22Rv1 (cell line): ENCODE measurements at regions not wholly inside any gene's neighbourhood (a gene's known extent, or its start where the extent isn't known, plus 50 kb on each side); places are given as distances from the start of the nearest gene placed in this dataset.

Experiments
- H3K27ac ChIP-seq: fragments of 450-650 bp; 2 replicates; pipeline ENCODE4 v1.5.1; 2017
- ZFX ChIP-seq: fragments of 450-650 bp; IDR thresholded peaks from 2 replicates; pipeline ENCODE4 v1.6.1; 2017; ENCODE audit warnings: antibody characterized with exemption, borderline replicate concordance
- TF ChIP-seq, protein P1 (sequence below): fragments of 450-650 bp; IDR thresholded peaks from 2 replicates; pipeline ENCODE4 v1.5.1; 2017; ENCODE audit warnings: mild to moderate bottlenecking

DNA sequence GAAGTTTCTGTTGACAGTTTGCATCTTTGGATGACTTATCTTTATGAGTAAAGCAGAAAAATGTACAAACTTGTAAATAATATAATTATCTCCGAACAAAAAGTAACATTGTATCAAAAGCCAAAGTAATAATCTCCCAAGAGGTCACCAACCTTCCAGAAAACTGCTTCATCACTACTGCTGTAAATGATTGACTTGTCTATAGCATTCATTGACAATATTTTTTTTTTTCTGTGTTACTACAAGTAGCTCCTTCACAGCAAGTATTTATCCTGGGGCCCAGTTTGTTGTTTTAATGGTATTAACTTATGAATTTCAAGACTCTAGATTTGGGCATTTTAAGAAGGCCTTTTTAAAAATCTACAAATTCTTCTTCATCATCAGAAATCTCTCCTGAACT lies 242.4 kb downstream of the KLF12 start:
- no peak for TF ChIP-seq ZFX
- TF ChIP-seq, protein P1, sequence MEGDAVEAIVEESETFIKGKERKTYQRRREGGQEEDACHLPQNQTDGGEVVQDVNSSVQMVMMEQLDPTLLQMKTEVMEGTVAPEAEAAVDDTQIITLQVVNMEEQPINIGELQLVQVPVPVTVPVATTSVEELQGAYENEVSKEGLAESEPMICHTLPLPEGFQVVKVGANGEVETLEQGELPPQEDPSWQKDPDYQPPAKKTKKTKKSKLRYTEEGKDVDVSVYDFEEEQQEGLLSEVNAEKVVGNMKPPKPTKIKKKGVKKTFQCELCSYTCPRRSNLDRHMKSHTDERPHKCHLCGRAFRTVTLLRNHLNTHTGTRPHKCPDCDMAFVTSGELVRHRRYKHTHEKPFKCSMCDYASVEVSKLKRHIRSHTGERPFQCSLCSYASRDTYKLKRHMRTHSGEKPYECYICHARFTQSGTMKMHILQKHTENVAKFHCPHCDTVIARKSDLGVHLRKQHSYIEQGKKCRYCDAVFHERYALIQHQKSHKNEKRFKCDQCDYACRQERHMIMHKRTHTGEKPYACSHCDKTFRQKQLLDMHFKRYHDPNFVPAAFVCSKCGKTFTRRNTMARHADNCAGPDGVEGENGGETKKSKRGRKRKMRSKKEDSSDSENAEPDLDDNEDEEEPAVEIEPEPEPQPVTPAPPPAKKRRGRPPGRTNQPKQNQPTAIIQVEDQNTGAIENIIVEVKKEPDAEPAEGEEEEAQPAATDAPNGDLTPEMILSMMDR, result no peak

DNA sequence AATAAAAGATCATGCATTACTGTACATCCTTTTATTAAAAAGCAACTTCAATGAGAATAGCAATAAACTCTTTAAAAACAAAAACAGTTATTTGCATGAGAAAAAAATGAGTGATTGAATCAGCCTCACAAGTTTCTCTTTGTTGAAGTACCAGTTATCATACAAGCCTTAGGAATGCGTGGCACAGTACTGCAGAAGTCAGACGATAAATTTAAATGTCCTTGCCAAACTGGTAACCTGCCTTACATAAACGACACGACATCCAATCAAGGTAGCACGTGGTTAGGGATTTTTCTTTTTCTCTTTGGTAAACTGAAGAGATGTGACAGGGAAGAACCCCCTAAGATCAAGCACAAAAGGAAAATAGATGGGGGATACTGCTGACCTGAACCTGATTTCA lies 251.0 kb downstream of the KLF12 start:
- no peak overlapping the region for H3K27ac ChIP-seq

More for the DNA sequence above, 242.4 kb downstream of the KLF12 start:
- H3K27ac ChIP-seq, result no peak overlapping the region

DNA sequence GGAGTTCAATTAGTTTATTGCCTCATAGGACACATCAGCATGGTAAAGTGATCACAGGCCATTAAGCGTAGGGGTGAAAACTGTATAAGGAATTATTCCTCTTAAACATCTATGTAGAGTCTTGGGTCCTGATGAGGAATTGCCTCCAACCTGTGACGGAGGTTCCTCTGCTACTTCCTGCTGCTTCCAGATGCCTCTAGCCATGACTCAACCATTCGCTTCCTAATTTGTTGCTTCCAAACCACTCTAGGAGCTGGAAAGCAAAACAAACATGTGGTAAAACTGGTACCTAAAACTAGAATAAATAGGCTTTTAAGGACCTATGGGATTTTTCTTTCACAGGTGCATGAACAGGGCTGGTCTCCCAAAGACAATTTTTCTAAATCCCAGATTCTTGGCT lies 253.8 kb downstream of the KLF12 start:
- no peak for TF ChIP-seq ZFX
- TF ChIP-seq, protein P1, result no peak
- no peak overlapping the region for H3K27ac ChIP-seq

More for the DNA sequence above, 251.0 kb downstream of the KLF12 start:
- no peak for TF ChIP-seq ZFX
- TF ChIP-seq, protein P1, result no peak

DNA sequence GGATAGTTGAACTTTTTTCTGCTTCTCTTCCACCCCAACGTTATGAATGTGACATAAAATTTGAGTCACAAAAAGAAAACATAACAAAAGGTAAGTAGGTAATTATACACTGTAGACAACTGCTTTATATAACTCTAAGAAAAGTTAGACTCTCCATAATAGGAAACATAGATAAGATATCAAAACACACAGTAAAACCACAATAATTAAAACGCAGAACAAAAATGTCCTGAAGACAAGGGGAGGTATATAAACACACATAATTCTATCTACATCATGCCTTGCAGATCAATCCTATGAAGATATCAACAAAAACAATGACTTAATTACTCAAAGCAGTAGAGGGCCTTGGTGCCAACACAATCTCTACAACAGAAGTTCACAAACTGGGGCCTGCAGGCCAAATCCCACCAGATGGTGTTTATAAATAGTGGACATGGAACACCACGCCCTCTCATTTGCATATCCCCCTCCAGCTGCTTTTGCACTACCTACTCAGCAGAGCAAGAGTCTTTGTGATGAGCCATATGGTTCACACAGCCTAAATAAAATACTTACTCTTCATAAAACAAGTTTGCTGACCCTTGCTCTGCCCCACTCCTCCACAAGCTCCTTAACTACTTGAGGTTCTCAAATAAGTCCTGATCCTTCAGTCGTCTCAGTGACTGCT lies 254.7 kb downstream of the KLF12 start:
- H3K27ac ChIP-seq, result no peak overlapping the region
- TF ChIP-seq, protein P1, result no peak
- no peak for TF ChIP-seq ZFX

DNA sequence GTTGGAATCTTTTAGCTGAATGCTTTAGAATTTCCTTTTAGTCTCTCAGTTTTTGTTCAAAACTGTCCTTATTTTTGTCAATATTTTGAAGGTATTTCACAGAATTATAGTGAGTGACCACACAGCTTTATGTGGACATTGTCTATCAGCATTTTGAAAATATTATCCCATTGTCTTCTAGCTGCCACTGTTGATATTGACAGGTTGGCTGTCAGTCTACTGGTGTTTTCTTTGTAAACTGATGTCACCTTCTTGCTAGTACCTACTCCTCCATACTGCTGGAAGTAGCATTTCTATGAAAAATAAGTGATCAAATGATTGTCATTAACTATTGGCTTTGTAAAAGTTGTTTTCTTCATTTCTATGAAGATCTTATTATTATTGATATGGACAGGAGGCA lies 256.8 kb downstream of the KLF12 start:
- TF ChIP-seq, protein P1, result no peak
- no peak for TF ChIP-seq ZFX
- H3K27ac ChIP-seq, result no peak overlapping the region

DNA sequence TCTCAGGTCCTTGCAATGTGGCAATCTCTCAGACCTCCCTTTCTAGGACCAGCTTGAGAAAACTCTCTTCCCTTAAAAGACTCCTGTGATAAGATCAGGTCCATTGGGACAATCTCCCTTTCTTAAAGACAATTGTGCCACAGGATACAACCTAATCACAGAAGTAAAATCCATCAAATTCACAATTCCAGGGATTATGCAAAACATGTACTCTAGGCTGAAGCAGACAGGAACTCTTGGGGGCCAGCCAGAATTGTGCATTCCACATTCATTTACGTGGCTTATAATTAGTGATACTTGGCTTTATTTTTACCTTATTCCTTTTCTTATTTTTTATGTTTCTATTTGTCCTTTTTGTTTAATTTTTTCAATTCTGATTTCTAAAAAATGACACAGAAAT lies 257.9 kb downstream of the KLF12 start:
- no peak overlapping the region for H3K27ac ChIP-seq
- TF ChIP-seq ZFX, result no peak
- TF ChIP-seq, protein P1, result no peak

DNA sequence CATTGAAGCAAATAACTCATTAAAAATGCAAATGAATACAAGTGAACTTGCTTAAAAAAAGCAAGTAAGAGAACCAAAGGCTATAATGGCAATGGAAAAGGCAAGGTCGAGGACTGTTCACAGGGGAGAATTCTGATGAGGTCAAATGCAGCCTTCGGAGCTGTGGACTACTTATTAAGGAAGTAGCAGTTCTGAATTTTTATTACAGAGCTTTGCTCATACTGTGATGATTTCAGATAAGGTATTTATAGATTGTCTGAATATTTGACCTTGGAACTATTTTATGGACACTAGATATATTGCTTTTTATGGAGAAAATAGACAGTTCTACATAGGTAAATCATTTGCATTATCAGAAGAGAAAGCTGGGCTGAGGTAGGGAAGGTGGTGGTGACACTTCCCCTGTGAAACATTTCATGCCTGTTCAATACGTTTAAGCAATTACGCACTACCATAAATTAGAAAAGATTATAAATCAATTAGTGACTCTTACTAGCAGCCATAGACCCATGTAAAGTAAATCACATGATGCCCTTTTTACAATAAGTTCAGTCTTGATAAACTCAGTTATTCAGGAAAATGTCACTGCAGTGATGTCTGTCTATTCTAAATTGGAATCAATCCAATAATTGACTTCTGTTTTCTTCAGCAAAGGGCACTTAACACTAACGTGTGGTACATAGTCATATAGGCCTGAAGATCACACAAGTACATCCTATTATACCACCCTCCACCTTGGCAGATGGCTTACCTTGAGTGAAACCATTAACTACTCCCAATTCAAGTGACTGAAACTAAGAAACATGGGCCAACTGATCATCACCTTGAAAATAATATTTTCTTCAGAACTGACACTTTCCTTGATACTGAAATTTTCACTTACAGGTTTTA lies 260.0 kb downstream of the KLF12 start:
- no peak overlapping the region for H3K27ac ChIP-seq
- TF ChIP-seq ZFX, result no peak
- TF ChIP-seq, protein P1, result no peak
